ENCODE measurements at regions not wholly inside any gene's neighbourhood (a gene's known extent, or its start where the extent isn't known, plus 50 kb on each side); places are given as distances from the start of the nearest gene placed in this dataset.

GRCh38 chr7:120184866-120185265, 88.1 kb upstream of the KCND2 start:
- TF ChIP-seq EZH2phosphoT487 (conservative IDR thresholded peaks at IDR 0.05; ENCODE audit: low read length), result no peak
- TF ChIP-seq CTCF (IDR thresholded peaks at IDR 0.05; ENCODE audit: insufficient read depth, low read length, poor library complexity, severe bottlenecking), result no peak
